ENCODE measurements at regions not wholly inside any gene's neighbourhood (a gene's known extent, or its start where the extent isn't known, plus 50 kb on each side); places are given as distances from the start of the nearest gene placed in this dataset.

GRCh38 chr3:96622878-96623277 lies 191.5 kb upstream of the EPHA6 start:
- Mint-ChIP-seq H3K9me3 (ENCODE audit: unreplicated experiment) (peaks cover 9% of the 10 kb centered on the region), H3K4me1 (ENCODE audit: low read depth, unreplicated experiment) (no peaks in the 10 kb centered on the region), H3K36me3 (ENCODE audit: insufficient read depth, unreplicated experiment) (peaks cover 6% of the 10 kb centered on the region), H3K4me3 (ENCODE audit: unreplicated experiment) (no peak overlapping the region), H3K27ac (ENCODE audit: unreplicated experiment) (no peak overlapping the region), H3K27me3 (ENCODE audit: insufficient read depth, unreplicated experiment) (no peaks in the 10 kb centered on the region)
- H3K4me3 ChIP-seq (ENCODE audit: low read depth, low read length) = no peak overlapping the region
- POLR2A ChIA-PET = no interaction called here
- DNase-seq = no peak
- no TSS peak for BruUV-seq (replicated peaks)
- CTCF ChIA-PET = no interaction called here
- intact Hi-C loops (cut with micrococcal nuclease; ENCODE audit: unreplicated experiment) = no loop called here
- TF ChIP-seq CTCF (IDR thresholded peaks at IDR 0.05; ENCODE audit: insufficient read depth in 1 of 2, low read depth in 1 of 2, low read length in 1 of 2, severe bottlenecking in 1 of 2, unreplicated experiment in 1 of 2) = no peak
- H3K36me3 ChIP-seq (ENCODE audit: control insufficient read depth, insufficient read depth, low read length) = no peaks in the 10 kb centered on the region
- no peaks in the 10 kb centered on the region for H3K4me1 ChIP-seq
- no peaks in the 10 kb centered on the region for H3K27me3 ChIP-seq (replicated peaks; ENCODE audit: control insufficient read depth, insufficient read depth, low read length)
- H3K9me3 ChIP-seq = no peaks in the 10 kb centered on the region

- H3K27me3 ChIP-seq (replicated peaks; ENCODE audit: control insufficient read depth, insufficient read depth, low read length) = no peaks in the 10 kb centered on the region
- DNase-seq = no peak
- no peak for TF ChIP-seq CTCF (IDR thresholded peaks at IDR 0.05; ENCODE audit: insufficient read depth in 1 of 2, low read depth in 1 of 2, low read length in 1 of 2, severe bottlenecking in 1 of 2, unreplicated experiment in 1 of 2)
- no peak overlapping the region for H3K4me3 ChIP-seq (ENCODE audit: low read depth, low read length)
- Mint-ChIP-seq H3K9me3 (ENCODE audit: unreplicated experiment) (peaks cover 9% of the 10 kb centered on the region), H3K27ac (ENCODE audit: unreplicated experiment) (no peak overlapping the region), H3K4me3 (ENCODE audit: unreplicated experiment) (no peak overlapping the region), H3K27me3 (ENCODE audit: insufficient read depth, unreplicated experiment) (no peaks in the 10 kb centered on the region), H3K36me3 (ENCODE audit: insufficient read depth, unreplicated experiment) (no peaks in the 10 kb centered on the region), H3K4me1 (ENCODE audit: low read depth, unreplicated experiment) (no peaks in the 10 kb centered on the region)
- POLR2A ChIA-PET = no interaction called here
- no peaks in the 10 kb centered on the region for H3K36me3 ChIP-seq (ENCODE audit: control insufficient read depth, insufficient read depth, low read length)
- intact Hi-C loops (cut with micrococcal nuclease; ENCODE audit: unreplicated experiment) = loop anchor here (5.0 kb wide), 1 partner anchor 181 kb away; the partner anchor contains the start of gene EPHA6
- no peaks in the 10 kb centered on the region for H3K9me3 ChIP-seq
- no TSS peak for BruUV-seq (replicated peaks)
- no peaks in the 10 kb centered on the region for H3K4me1 ChIP-seq
- CTCF ChIA-PET = no interaction called here
Measured at GRCh38 chr3:96631050-96631449, 183.3 kb upstream of the EPHA6 start.

- POLR2A ChIA-PET = no interaction called here
- Mint-ChIP-seq H3K36me3 (ENCODE audit: insufficient read depth, unreplicated experiment) (no peaks in the 10 kb centered on the region), H3K9me3 (ENCODE audit: unreplicated experiment) (no peaks in the 10 kb centered on the region), H3K27ac (ENCODE audit: unreplicated experiment) (no peak overlapping the region), H3K27me3 (ENCODE audit: insufficient read depth, unreplicated experiment) (no peaks in the 10 kb centered on the region), H3K4me3 (ENCODE audit: unreplicated experiment) (no peak overlapping the region), H3K4me1 (ENCODE audit: low read depth, unreplicated experiment) (no peaks in the 10 kb centered on the region)
- Histone ChIP-seq H3K9me3 (no peaks in the 10 kb centered on the region), H3K4me3 (ENCODE audit: low read depth, low read length) (no peak overlapping the region), H3K36me3 (ENCODE audit: control insufficient read depth, insufficient read depth, low read length) (no peaks in the 10 kb centered on the region), H3K27me3 (replicated peaks; ENCODE audit: control insufficient read depth, insufficient read depth, low read length) (no peaks in the 10 kb centered on the region), H3K4me1 (no peaks in the 10 kb centered on the region)
- BruUV-seq (replicated peaks) = no TSS peak
- CTCF ChIA-PET = no interaction called here
- no peak for TF ChIP-seq CTCF (IDR thresholded peaks at IDR 0.05; ENCODE audit: insufficient read depth in 1 of 2, low read depth in 1 of 2, low read length in 1 of 2, severe bottlenecking in 1 of 2, unreplicated experiment in 1 of 2)
- no peak for DNase-seq
- intact Hi-C loops (cut with micrococcal nuclease; ENCODE audit: unreplicated experiment) = no loop called here
Measured at GRCh38 chr3:96646596-96646995, 167.8 kb upstream of the EPHA6 start.

Data from Caco-2 (cell line).